ENCODE measurements at regions not wholly inside any gene's neighbourhood (a gene's known extent, or its start where the extent isn't known, plus 50 kb on each side); places are given as distances from the start of the nearest gene placed in this dataset.
"Not testable (repeated sequence)": the region's sequence is repeated elsewhere in the genome, so short reads cannot be mapped to it uniquely, and the experiment has no call there.

GRCh38 chr4:171516694-171517093, 296.5 kb upstream of the GALNTL6 start:
- TF ChIP-seq POLR2A (IDR thresholded peaks at IDR 0.05) (no peak), CTCF (IDR thresholded peaks at IDR 0.05) (no peak), POLR2AphosphoS5 (IDR thresholded peaks at IDR 0.05) (no peak), EP300 (IDR thresholded peaks at IDR 0.05) (no peak)
- no peaks in the 10 kb centered on the region for H3K9me3 ChIP-seq
- no peak overlapping the region for H3K27ac ChIP-seq
- no peaks in the 10 kb centered on the region for H3K36me3 ChIP-seq
- no peaks in the 10 kb centered on the region for H3K4me1 ChIP-seq
- H3K4me3 ChIP-seq, result no peak overlapping the region
- no peak for ATAC-seq
- no peaks in the 10 kb centered on the region for H3K27me3 ChIP-seq
- 62 to 67% methylated on average over 3 of the region's 3 CpGs for WGBS, 2 donors (ENCODE audit: low coverage in 1 of 2)

GRCh38 chr4:171484681-171485080, 328.5 kb upstream of the GALNTL6 start:
- H3K9me3 ChIP-seq, result no peaks in the 10 kb centered on the region
- TF ChIP-seq POLR2A (IDR thresholded peaks at IDR 0.05), result no peak
- no peak for TF ChIP-seq CTCF (IDR thresholded peaks at IDR 0.05)
- TF ChIP-seq EP300 (IDR thresholded peaks at IDR 0.05), result no peak
- no peak for TF ChIP-seq POLR2AphosphoS5 (IDR thresholded peaks at IDR 0.05)
- H3K27me3 ChIP-seq, result no peaks in the 10 kb centered on the region
- no peak overlapping the region for H3K4me3 ChIP-seq
- ATAC-seq, result no peak
- H3K4me1 ChIP-seq, result no peaks in the 10 kb centered on the region
- no peak overlapping the region for H3K27ac ChIP-seq
- H3K36me3 ChIP-seq, result no peaks in the 10 kb centered on the region

- Histone ChIP-seq H3K4me3 (no peak overlapping the region), H3K9me3 (no peaks in the 10 kb centered on the region), H3K27ac (no peak overlapping the region), H3K36me3 (no peaks in the 10 kb centered on the region), H3K27me3 (no peaks in the 10 kb centered on the region), H3K4me1 (no peaks in the 10 kb centered on the region)
- 36 to 73% methylated on average over 1 of the region's 1 CpG for WGBS, 2 donors (ENCODE audit: low coverage in 1 of 2)
- TF ChIP-seq EP300 (IDR thresholded peaks at IDR 0.05) (no peak), POLR2A (IDR thresholded peaks at IDR 0.05) (no peak), CTCF (IDR thresholded peaks at IDR 0.05) (no peak), POLR2AphosphoS5 (IDR thresholded peaks at IDR 0.05) (no peak)
- no peak for ATAC-seq
Observed at GRCh38 chr4:171478181-171478580, 335.0 kb upstream of the GALNTL6 start.

GRCh38 chr4:171475111-171475510, 338.1 kb upstream of the GALNTL6 start:
- not testable (repeated sequence) for H3K4me3 ChIP-seq, H3K36me3 ChIP-seq, H3K27me3 ChIP-seq, ATAC-seq, H3K4me1 ChIP-seq, H3K9me3 ChIP-seq, H3K27ac ChIP-seq
- 84% methylated on average over 3 of the region's 3 CpGs for WGBS, 2 donors (ENCODE audit: low coverage in 1 of 2)

GRCh38 chr4:171473155-171473554, 340.0 kb upstream of the GALNTL6 start:
- 49% methylated on average over 2 of the region's 2 CpGs; no CpG with 5 or more reads in 1 of the 2 donors for WGBS, 2 donors (ENCODE audit: low coverage in 1 of 2)
- H3K36me3 ChIP-seq, result no peaks in the 10 kb centered on the region
- ATAC-seq, result no peak
- H3K27ac ChIP-seq, result no peak overlapping the region
- no peaks in the 10 kb centered on the region for H3K9me3 ChIP-seq
- no peaks in the 10 kb centered on the region for H3K27me3 ChIP-seq
- no peak overlapping the region for H3K4me3 ChIP-seq
- TF ChIP-seq POLR2A (IDR thresholded peaks at IDR 0.05), result no peak
- TF ChIP-seq EP300 (IDR thresholded peaks at IDR 0.05), result no peak
- TF ChIP-seq POLR2AphosphoS5 (IDR thresholded peaks at IDR 0.05), result no peak
- no peak for TF ChIP-seq CTCF (IDR thresholded peaks at IDR 0.05)
- H3K4me1 ChIP-seq, result no peaks in the 10 kb centered on the region

GRCh38 chr4:171472230-171472629, 341.0 kb upstream of the GALNTL6 start:
- no peak overlapping the region for H3K4me3 ChIP-seq
- 83 to 95% methylated on average over 3 to 4 of the region's 4 CpGs for WGBS, 2 donors (ENCODE audit: low coverage in 1 of 2)
- no peaks in the 10 kb centered on the region for H3K4me1 ChIP-seq
- ATAC-seq, result no peak
- H3K27ac ChIP-seq, result no peak overlapping the region
- no peaks in the 10 kb centered on the region for H3K27me3 ChIP-seq
- no peaks in the 10 kb centered on the region for H3K36me3 ChIP-seq
- TF ChIP-seq CTCF (IDR thresholded peaks at IDR 0.05) (no peak), POLR2AphosphoS5 (IDR thresholded peaks at IDR 0.05) (no peak), EP300 (IDR thresholded peaks at IDR 0.05) (no peak), POLR2A (IDR thresholded peaks at IDR 0.05) (no peak)
- no peaks in the 10 kb centered on the region for H3K9me3 ChIP-seq

Measured in gastroesophageal sphincter (tissue), 4 donors.